ENCODE measurements at regions not wholly inside any gene's neighbourhood (a gene's known extent, or its start where the extent isn't known, plus 50 kb on each side); places are given as distances from the start of the nearest gene placed in this dataset.

- no peak for DNase-seq
These were observed 49.9 kb upstream of the CASK start for GRCh38 chrX:41973208-41973607.

Data from inflammatory macrophage treated with lipopolysaccharide for 1 hour (primary cell).